ENCODE measurements at regions not wholly inside any gene's neighbourhood (a gene's known extent, or its start where the extent isn't known, plus 50 kb on each side); places are given as distances from the start of the nearest gene placed in this dataset.

- no peak for DNase-seq
- H3K9me3 ChIP-seq = no peaks in the 10 kb centered on the region
- no peak for TF ChIP-seq CTCF (IDR thresholded peaks at IDR 0.05; ENCODE audit: low read depth, low read length)
- no peaks in the 10 kb centered on the region for H3K27me3 ChIP-seq
- no peak overlapping the region for H3K4me3 ChIP-seq (ENCODE audit: low read depth, low read length)
- no peaks in the 10 kb centered on the region for H3K4me1 ChIP-seq
- no peaks in the 10 kb centered on the region for H3K36me3 ChIP-seq
These were observed 666.9 kb upstream of the INTU start for GRCh38 chr4:126965877-126966276.

- DNase-seq = no peak
- H3K27me3 ChIP-seq = no peaks in the 10 kb centered on the region
- no peaks in the 10 kb centered on the region for H3K9me3 ChIP-seq
- no peaks in the 10 kb centered on the region for H3K4me1 ChIP-seq
- H3K36me3 ChIP-seq = no peaks in the 10 kb centered on the region
- H3K4me3 ChIP-seq (ENCODE audit: low read depth, low read length) = no peak overlapping the region
- TF ChIP-seq CTCF (IDR thresholded peaks at IDR 0.05; ENCODE audit: low read depth, low read length) = no peak
These were observed 663.2 kb upstream of the INTU start for GRCh38 chr4:126969360-126970235.

- TF ChIP-seq CTCF (IDR thresholded peaks at IDR 0.05; ENCODE audit: low read depth, low read length) = no peak
- Histone ChIP-seq H3K4me3 (ENCODE audit: low read depth, low read length) (no peak overlapping the region), H3K36me3 (no peaks in the 10 kb centered on the region), H3K9me3 (no peaks in the 10 kb centered on the region), H3K27me3 (no peaks in the 10 kb centered on the region), H3K4me1 (no peaks in the 10 kb centered on the region)
- DNase-seq = no peak
These were observed 659.6 kb upstream of the INTU start for GRCh38 chr4:126973201-126973600.

GRCh38 chr4:126976850-126977632 is 655.7 kb upstream of the INTU start:
- Histone ChIP-seq H3K4me1 (no peaks in the 10 kb centered on the region), H3K27me3 (no peaks in the 10 kb centered on the region), H3K9me3 (no peaks in the 10 kb centered on the region), H3K4me3 (ENCODE audit: low read depth, low read length) (no peak overlapping the region), H3K36me3 (no peaks in the 10 kb centered on the region)
- no peak for DNase-seq
- no peak for TF ChIP-seq CTCF (IDR thresholded peaks at IDR 0.05; ENCODE audit: low read depth, low read length)

GRCh38 chr4:126986005-126986404 is 646.8 kb upstream of the INTU start:
- H3K4me3 ChIP-seq (ENCODE audit: low read depth, low read length) = no peak overlapping the region

More at GRCh38 chr4:126986005-126986404, 646.8 kb upstream of the INTU start:
- H3K27me3 ChIP-seq = no peaks in the 10 kb centered on the region
- no peak for TF ChIP-seq CTCF (IDR thresholded peaks at IDR 0.05; ENCODE audit: low read depth, low read length)
- H3K9me3 ChIP-seq = no peaks in the 10 kb centered on the region
- no peaks in the 10 kb centered on the region for H3K36me3 ChIP-seq
- no peaks in the 10 kb centered on the region for H3K4me1 ChIP-seq
- DNase-seq = no peak

Measured in BE2C (cell line).